ENCODE measurements at regions not wholly inside any gene's neighbourhood (a gene's known extent, or its start where the extent isn't known, plus 50 kb on each side); places are given as distances from the start of the nearest gene placed in this dataset.

GRCh38 chr6:12366731-12367130, 76.6 kb downstream of the EDN1 start:
- intact Hi-C loops (cut with micrococcal nuclease): no loop called here
- H3K9me3 Mint-ChIP-seq: no peaks in the 10 kb centered on the region
- no peak overlapping the region for H3K27ac Mint-ChIP-seq
- H3K36me3 Mint-ChIP-seq (ENCODE audit: low read depth): no peaks in the 10 kb centered on the region
- H3K27me3 Mint-ChIP-seq: peaks cover 1% of the 10 kb centered on the region
- no peak for DNase-seq
- no peaks in the 10 kb centered on the region for H3K4me1 Mint-ChIP-seq
- H3K4me3 Mint-ChIP-seq: no peak overlapping the region

- intact Hi-C loops (cut with micrococcal nuclease): no loop called here
- DNase-seq: no peak
- H3K4me3 Mint-ChIP-seq: no peak overlapping the region
- H3K27ac Mint-ChIP-seq: no peak overlapping the region
- no peaks in the 10 kb centered on the region for H3K36me3 Mint-ChIP-seq (ENCODE audit: low read depth)
- H3K4me1 Mint-ChIP-seq: no peaks in the 10 kb centered on the region
- H3K9me3 Mint-ChIP-seq: no peaks in the 10 kb centered on the region
- peaks cover 1% of the 10 kb centered on the region for H3K27me3 Mint-ChIP-seq
Observed at GRCh38 chr6:12367412-12367811, 77.3 kb downstream of the EDN1 start.

GRCh38 chr6:12369355-12369754, 79.2 kb downstream of the EDN1 start:
- intact Hi-C loops (cut with micrococcal nuclease): no loop called here
- Mint-ChIP-seq H3K27ac (no peak overlapping the region), H3K4me1 (no peaks in the 10 kb centered on the region), H3K4me3 (no peak overlapping the region), H3K36me3 (ENCODE audit: low read depth) (no peaks in the 10 kb centered on the region), H3K9me3 (no peaks in the 10 kb centered on the region), H3K27me3 (peaks cover 5% of the 10 kb centered on the region)
- no peak for DNase-seq

GRCh38 chr6:12369781-12370262, 79.7 kb downstream of the EDN1 start:
- intact Hi-C loops (cut with micrococcal nuclease): no loop called here
- peaks cover 5% of the 10 kb centered on the region for H3K27me3 Mint-ChIP-seq
- H3K36me3 Mint-ChIP-seq (ENCODE audit: low read depth): no peaks in the 10 kb centered on the region
- DNase-seq: no peak
- no peak overlapping the region for H3K27ac Mint-ChIP-seq
- H3K4me1 Mint-ChIP-seq: no peaks in the 10 kb centered on the region
- H3K9me3 Mint-ChIP-seq: no peaks in the 10 kb centered on the region
- no peak overlapping the region for H3K4me3 Mint-ChIP-seq

- no peak for DNase-seq
- no peaks in the 10 kb centered on the region for H3K4me1 Mint-ChIP-seq
- H3K27ac Mint-ChIP-seq: no peak overlapping the region
- H3K4me3 Mint-ChIP-seq: no peak overlapping the region
- peaks cover 5% of the 10 kb centered on the region for H3K27me3 Mint-ChIP-seq
- no peaks in the 10 kb centered on the region for H3K9me3 Mint-ChIP-seq
- H3K36me3 Mint-ChIP-seq (ENCODE audit: low read depth): no peaks in the 10 kb centered on the region
- intact Hi-C loops (cut with micrococcal nuclease): no loop called here
Observed at GRCh38 chr6:12371151-12371550, 81.0 kb downstream of the EDN1 start.

GRCh38 chr6:12371641-12372146, 81.5 kb downstream of the EDN1 start:
- Mint-ChIP-seq H3K27me3 (peaks cover 7% of the 10 kb centered on the region), H3K4me1 (no peaks in the 10 kb centered on the region), H3K4me3 (no peak overlapping the region), H3K9me3 (no peaks in the 10 kb centered on the region), H3K36me3 (ENCODE audit: low read depth) (no peaks in the 10 kb centered on the region), H3K27ac (no peak overlapping the region)
- DNase-seq: no peak
- intact Hi-C loops (cut with micrococcal nuclease): no loop called here

GRCh38 chr6:12379181-12379580, 89.0 kb downstream of the EDN1 start:
- no peaks in the 10 kb centered on the region for H3K4me1 Mint-ChIP-seq
- H3K4me3 Mint-ChIP-seq: no peak overlapping the region
- no peak for DNase-seq
- H3K36me3 Mint-ChIP-seq (ENCODE audit: low read depth): no peaks in the 10 kb centered on the region
- intact Hi-C loops (cut with micrococcal nuclease): no loop called here
- H3K27me3 Mint-ChIP-seq: peaks cover 3% of the 10 kb centered on the region
- no peak overlapping the region for H3K27ac Mint-ChIP-seq
- H3K9me3 Mint-ChIP-seq: no peaks in the 10 kb centered on the region

GRCh38 chr6:12381587-12381986, 91.4 kb downstream of the EDN1 start:
- intact Hi-C loops (cut with micrococcal nuclease): no loop called here
- DNase-seq: no peak
- Mint-ChIP-seq H3K27me3 (no peaks in the 10 kb centered on the region), H3K9me3 (no peaks in the 10 kb centered on the region), H3K27ac (no peak overlapping the region), H3K4me1 (no peaks in the 10 kb centered on the region), H3K36me3 (ENCODE audit: low read depth) (no peaks in the 10 kb centered on the region), H3K4me3 (no peak overlapping the region)

GRCh38 chr6:12383448-12383847, 93.3 kb downstream of the EDN1 start:
- Mint-ChIP-seq H3K36me3 (ENCODE audit: low read depth) (no peaks in the 10 kb centered on the region), H3K27me3 (peaks cover 3% of the 10 kb centered on the region)
- intact Hi-C loops (cut with micrococcal nuclease): no loop called here

GRCh38 chr6:12384357-12384912, 94.3 kb downstream of the EDN1 start:
- DNase-seq: no peak
- Mint-ChIP-seq H3K27ac (no peak overlapping the region), H3K27me3 (peaks cover 3% of the 10 kb centered on the region), H3K9me3 (no peaks in the 10 kb centered on the region), H3K4me1 (no peaks in the 10 kb centered on the region), H3K4me3 (no peak overlapping the region), H3K36me3 (ENCODE audit: low read depth) (no peaks in the 10 kb centered on the region)
- intact Hi-C loops (cut with micrococcal nuclease): no loop called here

More at GRCh38 chr6:12383448-12383847, 93.3 kb downstream of the EDN1 start:
- Mint-ChIP-seq H3K4me1 (no peaks in the 10 kb centered on the region), H3K27ac (no peak overlapping the region), H3K9me3 (no peaks in the 10 kb centered on the region), H3K4me3 (no peak overlapping the region)
- no peak for DNase-seq

GRCh38 chr6:12385316-12385715, 95.2 kb downstream of the EDN1 start:
- Mint-ChIP-seq H3K27ac (no peak overlapping the region), H3K36me3 (ENCODE audit: low read depth) (no peaks in the 10 kb centered on the region), H3K4me1 (no peaks in the 10 kb centered on the region), H3K9me3 (no peaks in the 10 kb centered on the region), H3K4me3 (no peak overlapping the region), H3K27me3 (peaks cover 4% of the 10 kb centered on the region)
- intact Hi-C loops (cut with micrococcal nuclease): no loop called here
- no peak for DNase-seq

- DNase-seq: no peak
- H3K27me3 Mint-ChIP-seq: peaks cover 7% of the 10 kb centered on the region
- H3K4me3 Mint-ChIP-seq: no peak overlapping the region
- no peaks in the 10 kb centered on the region for H3K36me3 Mint-ChIP-seq (ENCODE audit: low read depth)
- H3K4me1 Mint-ChIP-seq: no peaks in the 10 kb centered on the region
- intact Hi-C loops (cut with micrococcal nuclease): no loop called here
- H3K9me3 Mint-ChIP-seq: no peaks in the 10 kb centered on the region
- no peak overlapping the region for H3K27ac Mint-ChIP-seq
Observed at GRCh38 chr6:12386816-12387215, 96.7 kb downstream of the EDN1 start.

- no peak for DNase-seq
- Mint-ChIP-seq H3K27ac (no peak overlapping the region), H3K27me3 (peaks cover 12% of the 10 kb centered on the region), H3K4me3 (no peak overlapping the region), H3K4me1 (no peaks in the 10 kb centered on the region), H3K36me3 (ENCODE audit: low read depth) (no peaks in the 10 kb centered on the region), H3K9me3 (no peaks in the 10 kb centered on the region)
- intact Hi-C loops (cut with micrococcal nuclease): no loop called here
Observed at GRCh38 chr6:12391472-12391871, 101.3 kb downstream of the EDN1 start.

GRCh38 chr6:12392490-12392889, 102.3 kb downstream of the EDN1 start:
- DNase-seq: no peak
- Mint-ChIP-seq H3K4me1 (no peaks in the 10 kb centered on the region), H3K4me3 (no peak overlapping the region), H3K36me3 (ENCODE audit: low read depth) (no peaks in the 10 kb centered on the region), H3K27me3 (peaks cover 9% of the 10 kb centered on the region), H3K27ac (no peak overlapping the region), H3K9me3 (no peaks in the 10 kb centered on the region)
- intact Hi-C loops (cut with micrococcal nuclease): no loop called here

- DNase-seq: no peak
- Mint-ChIP-seq H3K27ac (no peak overlapping the region), H3K27me3 (peaks cover 9% of the 10 kb centered on the region), H3K4me1 (no peaks in the 10 kb centered on the region), H3K9me3 (no peaks in the 10 kb centered on the region), H3K36me3 (ENCODE audit: low read depth) (no peaks in the 10 kb centered on the region), H3K4me3 (no peak overlapping the region)
- intact Hi-C loops (cut with micrococcal nuclease): no loop called here
Observed at GRCh38 chr6:12393100-12393499, 102.9 kb downstream of the EDN1 start.

Data from activated CD4-positive, alpha-beta T cell treated with anti-CD3 and anti-CD28 coated beads, Interleukin-2, amount 10 ng/mL, durations not matched to agents 24 days and 14 days (primary cell).